ENCODE measurements at regions not wholly inside any gene's neighbourhood (a gene's known extent, or its start where the extent isn't known, plus 50 kb on each side); places are given as distances from the start of the nearest gene placed in this dataset.

- Histone ChIP-seq H3K9ac (ENCODE audit: insufficient read depth, low read depth, low read length) (no peak overlapping the region), H2AFZ (ENCODE audit: low read length) (no peak overlapping the region), H3K36me3 (replicated peaks in 1 of 2; ENCODE audit: control insufficient read depth in 1 of 2, insufficient read depth in 2 of 2, low read length in 2 of 2) (no peaks in the 10 kb centered on the region), H3K4me3 (replicated peaks in 1 of 3; ENCODE audit: insufficient read depth in 1 of 3, low read depth in 2 of 3, low read length in 3 of 3) (no peak overlapping the region), H3K9me3 (ENCODE audit: low read length) (peaks cover 78% of the 10 kb centered on the region), H3K27me3 (ENCODE audit: control insufficient read depth in 1 of 2, insufficient read depth in 2 of 2, low read length in 2 of 2) (no peaks in the 10 kb centered on the region), H4K20me1 (ENCODE audit: insufficient read depth, low read length) (no peaks in the 10 kb centered on the region), H3K4me1 (ENCODE audit: insufficient read depth, low read length) (no peaks in the 10 kb centered on the region), H3K4me2 (ENCODE audit: low read depth, low read length) (no peak overlapping the region), H3K27ac (ENCODE audit: extremely low read length, insufficient read depth, low read length) (no peak overlapping the region), H3K79me2 (ENCODE audit: insufficient read depth, low read length) (no peaks in the 10 kb centered on the region)
- ChIA-PET CTCF (ENCODE audit: low intra/inter-chr PET ratio, low total read pairs) (no interaction called here), POLR2A (no interaction called here)
- WGBS (ENCODE audit: low lambda C conversion rate): 0% methylated on average over 2 of the region's 2 CpGs
- in situ Hi-C loops (cut with HindIII; ENCODE audit: extremely low pct_ligation_motif_present, low pct_unique_long_range_greater_than_20kb) (no loop called here), intact Hi-C loops (cut with micrococcal nuclease; ENCODE audit: unreplicated experiment) (no loop called here)
- no peak for FAIRE-seq
- no peak for DNase-seq (ENCODE audit: low spot score)
- no peak for ATAC-seq
- BruUV-seq (replicated peaks): no TSS peak
- TF ChIP-seq HNF4A (CRISPR knock-in tag; IDR thresholded peaks at IDR 0.05) (no peak), CREM (IDR thresholded peaks at IDR 0.05) (no peak), CREM (CRISPR knock-in tag; IDR thresholded peaks at IDR 0.05) (no peak), IKZF5 (CRISPR knock-in tag; IDR thresholded peaks at IDR 0.05) (no peak), MXD3 (CRISPR knock-in tag; IDR thresholded peaks at IDR 0.05) (no peak), GMEB1 (CRISPR knock-in tag; IDR thresholded peaks at IDR 0.05; ENCODE audit: borderline replicate concordance) (no peak), REPIN1 (CRISPR knock-in tag; IDR thresholded peaks at IDR 0.05; ENCODE audit: borderline replicate concordance, low read depth) (no peak), NCOR1 (IDR thresholded peaks at IDR 0.05; ENCODE audit: borderline replicate concordance, low read length) (no peak), ZNF652 (CRISPR knock-in tag; IDR thresholded peaks at IDR 0.05; ENCODE audit: borderline replicate concordance, low read depth) (no peak), AFF4 (CRISPR knock-in tag; IDR thresholded peaks at IDR 0.05) (no peak), ZSCAN21 (CRISPR knock-in tag; IDR thresholded peaks at IDR 0.05; ENCODE audit: borderline replicate concordance) (no peak)
- TF ChIP-seq, protein P1, sequence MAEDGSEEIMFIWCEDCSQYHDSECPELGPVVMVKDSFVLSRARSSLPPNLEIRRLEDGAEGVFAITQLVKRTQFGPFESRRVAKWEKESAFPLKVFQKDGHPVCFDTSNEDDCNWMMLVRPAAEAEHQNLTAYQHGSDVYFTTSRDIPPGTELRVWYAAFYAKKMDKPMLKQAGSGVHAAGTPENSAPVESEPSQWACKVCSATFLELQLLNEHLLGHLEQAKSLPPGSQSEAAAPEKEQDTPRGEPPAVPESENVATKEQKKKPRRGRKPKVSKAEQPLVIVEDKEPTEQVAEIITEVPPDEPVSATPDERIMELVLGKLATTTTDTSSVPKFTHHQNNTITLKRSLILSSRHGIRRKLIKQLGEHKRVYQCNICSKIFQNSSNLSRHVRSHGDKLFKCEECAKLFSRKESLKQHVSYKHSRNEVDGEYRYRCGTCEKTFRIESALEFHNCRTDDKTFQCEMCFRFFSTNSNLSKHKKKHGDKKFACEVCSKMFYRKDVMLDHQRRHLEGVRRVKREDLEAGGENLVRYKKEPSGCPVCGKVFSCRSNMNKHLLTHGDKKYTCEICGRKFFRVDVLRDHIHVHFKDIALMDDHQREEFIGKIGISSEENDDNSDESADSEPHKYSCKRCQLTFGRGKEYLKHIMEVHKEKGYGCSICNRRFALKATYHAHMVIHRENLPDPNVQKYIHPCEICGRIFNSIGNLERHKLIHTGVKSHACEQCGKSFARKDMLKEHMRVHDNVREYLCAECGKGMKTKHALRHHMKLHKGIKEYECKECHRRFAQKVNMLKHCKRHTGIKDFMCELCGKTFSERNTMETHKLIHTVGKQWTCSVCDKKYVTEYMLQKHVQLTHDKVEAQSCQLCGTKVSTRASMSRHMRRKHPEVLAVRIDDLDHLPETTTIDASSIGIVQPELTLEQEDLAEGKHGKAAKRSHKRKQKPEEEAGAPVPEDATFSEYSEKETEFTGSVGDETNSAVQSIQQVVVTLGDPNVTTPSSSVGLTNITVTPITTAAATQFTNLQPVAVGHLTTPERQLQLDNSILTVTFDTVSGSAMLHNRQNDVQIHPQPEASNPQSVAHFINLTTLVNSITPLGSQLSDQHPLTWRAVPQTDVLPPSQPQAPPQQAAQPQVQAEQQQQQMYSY (CRISPR knock-in tag; IDR thresholded peaks at IDR 0.05): no peak
Measured at GRCh38 chr14:87380054-87380453, 612.9 kb downstream of the GALC start.
